DOHH2 (cell line): ENCODE measurements at regions not wholly inside any gene's neighbourhood (a gene's known extent, or its start where the extent isn't known, plus 50 kb on each side); places are given as distances from the start of the nearest gene placed in this dataset.

ENCODE experiments used
- H3F3A ChIP-seq: fragments of 200-600 bp; sonication (generic), shearing (Covaris generic); 2 replicates; pipeline ENCODE4 v1.6.0; 2016; ENCODE audit warnings: antibody characterized with exemption, mild to moderate bottlenecking; ENCODE audit not compliant: control insufficient read depth, insufficient read depth
- H3K27ac ChIP-seq: fragments of 200-600 bp; sonication (generic); 2 replicates; pipeline ENCODE4 v1.5.1; 2014; ENCODE audit warnings: low read depth, mild to moderate bottlenecking, low read length, moderate library complexity
- H3K27me3 ChIP-seq: fragments of 200-600 bp; sonication (generic); 2 replicates; pipeline ENCODE4 v1.6.1; 2014; ENCODE audit warnings: mild to moderate bottlenecking, low read length, mixed read lengths; ENCODE audit not compliant: control insufficient read depth
- H3K36me3 ChIP-seq: fragments of 200-600 bp; sonication (generic); 2 replicates; pipeline ENCODE4 v1.6.1; 2014; ENCODE audit warnings: mild to moderate bottlenecking, low read length, moderate library complexity, mixed read lengths; ENCODE audit not compliant: control insufficient read depth
- H3K4me1 ChIP-seq: fragments of 200-600 bp; sonication (generic); 2 replicates; pipeline ENCODE4 v1.6.1; 2014; ENCODE audit warnings: mild to moderate bottlenecking, low read length, mixed read lengths; ENCODE audit not compliant: control insufficient read depth
- H3K4me2 ChIP-seq: fragments of 200-600 bp; sonication (generic); 2 replicates; pipeline ENCODE4 v1.6.0; 2014; ENCODE audit warnings: mild to moderate bottlenecking, low read length, moderate library complexity
- H3K4me3 ChIP-seq: fragments of 200-600 bp; sonication (generic); 2 replicates; pipeline ENCODE4 v1.5.1; 2014; ENCODE audit warnings: mild to moderate bottlenecking, low read length, mixed read lengths
- H3K79me2 ChIP-seq: fragments of 200-600 bp; sonication (generic); 2 replicates; pipeline ENCODE4 v1.6.1; 2014; ENCODE audit warnings: mild to moderate bottlenecking, low read length, mixed read lengths; ENCODE audit not compliant: control insufficient read depth
- H3K9me2 ChIP-seq: fragments of 200-600 bp; sonication (generic); replicated peaks from 2 replicates; pipeline ENCODE4 v1.6.1; 2014; ENCODE audit warnings: mild to moderate bottlenecking, low read length, mixed read lengths; ENCODE audit not compliant: control insufficient read depth
- H3K9me3 ChIP-seq: fragments of 200-600 bp; sonication (generic); 2 replicates; pipeline ENCODE4 v1.6.1; 2014; ENCODE audit warnings: antibody characterized with exemption, low read length, mixed read lengths; ENCODE audit not compliant: control insufficient read depth, insufficient read depth
- H4K20me1 ChIP-seq: fragments of 200-600 bp; sonication (generic); 2 replicates; pipeline ENCODE4 v1.6.0; 2014; ENCODE audit warnings: low read depth, mild to moderate bottlenecking, antibody characterized with exemption, low read length, moderate library complexity; ENCODE audit not compliant: control insufficient read depth, insufficient read depth
- EZH2phosphoT487 ChIP-seq: fragments of 200-600 bp; sonication (generic); IDR thresholded peaks from 2 replicates; pipeline ENCODE4 v1.6.1; 2017; ENCODE audit warnings: borderline replicate concordance, mild to moderate bottlenecking, antibody characterized with exemption, low read length, moderate library complexity, mixed read lengths
- TF ChIP-seq, protein P1 (sequence below): fragments of 200-600 bp; sonication (generic); IDR thresholded peaks from one replicate; pipeline ENCODE4 v1.5.1; 2014; ENCODE audit warnings: antibody characterized with exemption, mild to moderate bottlenecking, low read depth, low read length; ENCODE audit not compliant: poor library complexity, severe bottlenecking

DNA sequence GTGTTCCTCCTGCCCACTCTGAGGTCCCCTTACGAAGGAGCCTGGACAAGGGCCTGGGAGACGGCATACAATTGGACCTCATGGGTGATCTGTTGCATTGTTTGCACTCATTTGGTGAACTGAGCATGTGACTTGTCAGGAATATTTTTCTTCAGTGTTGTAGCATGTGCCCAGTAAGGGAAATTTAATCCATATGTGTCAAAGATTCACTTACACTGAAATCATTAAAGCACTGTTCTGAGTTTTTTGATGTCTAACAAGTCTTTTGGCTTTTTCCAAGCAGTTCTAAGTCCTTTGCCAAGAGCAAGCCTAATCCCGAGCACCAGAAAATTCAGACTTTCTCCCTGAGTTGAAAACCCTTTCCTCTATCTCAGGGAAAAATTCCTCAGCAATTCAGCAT is 61.6 kb upstream of the RPS23 start:
- Histone ChIP-seq H3K4me2 (no peak overlapping the region), H4K20me1 (no peaks in the 10 kb centered on the region), H3K4me3 (no peak overlapping the region), H3F3A (no peaks in the 10 kb centered on the region), H3K27me3 (no peaks in the 10 kb centered on the region; the same call in 1 of the 2 replicates), H3K9me3 (no peaks in the 10 kb centered on the region), H3K9me2 (no peaks in the 10 kb centered on the region), H3K79me2 (no peaks in the 10 kb centered on the region), H3K27ac (no peak overlapping the region), H3K4me1 (no peaks in the 10 kb centered on the region), H3K36me3 (no peaks in the 10 kb centered on the region)
- TF ChIP-seq, protein P1, sequence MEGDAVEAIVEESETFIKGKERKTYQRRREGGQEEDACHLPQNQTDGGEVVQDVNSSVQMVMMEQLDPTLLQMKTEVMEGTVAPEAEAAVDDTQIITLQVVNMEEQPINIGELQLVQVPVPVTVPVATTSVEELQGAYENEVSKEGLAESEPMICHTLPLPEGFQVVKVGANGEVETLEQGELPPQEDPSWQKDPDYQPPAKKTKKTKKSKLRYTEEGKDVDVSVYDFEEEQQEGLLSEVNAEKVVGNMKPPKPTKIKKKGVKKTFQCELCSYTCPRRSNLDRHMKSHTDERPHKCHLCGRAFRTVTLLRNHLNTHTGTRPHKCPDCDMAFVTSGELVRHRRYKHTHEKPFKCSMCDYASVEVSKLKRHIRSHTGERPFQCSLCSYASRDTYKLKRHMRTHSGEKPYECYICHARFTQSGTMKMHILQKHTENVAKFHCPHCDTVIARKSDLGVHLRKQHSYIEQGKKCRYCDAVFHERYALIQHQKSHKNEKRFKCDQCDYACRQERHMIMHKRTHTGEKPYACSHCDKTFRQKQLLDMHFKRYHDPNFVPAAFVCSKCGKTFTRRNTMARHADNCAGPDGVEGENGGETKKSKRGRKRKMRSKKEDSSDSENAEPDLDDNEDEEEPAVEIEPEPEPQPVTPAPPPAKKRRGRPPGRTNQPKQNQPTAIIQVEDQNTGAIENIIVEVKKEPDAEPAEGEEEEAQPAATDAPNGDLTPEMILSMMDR, result no peak
- no peak for TF ChIP-seq EZH2phosphoT487

- TF ChIP-seq, protein P1, result no peak
- TF ChIP-seq EZH2phosphoT487, result no peak
- no peaks in the 10 kb centered on the region for H3K9me3 ChIP-seq
- no peaks in the 10 kb centered on the region for H3K36me3 ChIP-seq
- no peak overlapping the region for H3K4me3 ChIP-seq
- H3K9me2 ChIP-seq, result no peaks in the 10 kb centered on the region
- no peaks in the 10 kb centered on the region for H4K20me1 ChIP-seq
- H3K27me3 ChIP-seq, result no peaks in the 10 kb centered on the region; the same call in 1 of the 2 replicates
- H3F3A ChIP-seq, result no peaks in the 10 kb centered on the region
- H3K79me2 ChIP-seq, result no peaks in the 10 kb centered on the region
- H3K27ac ChIP-seq, result no peak overlapping the region
- no peaks in the 10 kb centered on the region for H3K4me1 ChIP-seq
- no peak overlapping the region for H3K4me2 ChIP-seq
Observed at GRCh38 chr5:82338771-82339373, 60.7 kb upstream of the RPS23 start.

- H3K27me3 ChIP-seq, result peaks cover 5% of the 10 kb centered on the region; the same call in 1 of the 2 replicates
- no peaks in the 10 kb centered on the region for H3K9me2 ChIP-seq
- no peaks in the 10 kb centered on the region for H3K36me3 ChIP-seq
- no peak overlapping the region for H3K27ac ChIP-seq
- no peaks in the 10 kb centered on the region for H3F3A ChIP-seq
- no peak overlapping the region for H3K4me2 ChIP-seq
- no peaks in the 10 kb centered on the region for H3K9me3 ChIP-seq
- no peaks in the 10 kb centered on the region for H4K20me1 ChIP-seq
- no peak overlapping the region for H3K4me3 ChIP-seq
- no peaks in the 10 kb centered on the region for H3K79me2 ChIP-seq
- H3K4me1 ChIP-seq, result no peaks in the 10 kb centered on the region
- no peak for TF ChIP-seq EZH2phosphoT487
- TF ChIP-seq, protein P1, result no peak
Observed at GRCh38 chr5:82336959-82337351, 58.8 kb upstream of the RPS23 start.
